SU-DHL-6 (cell line): ENCODE measurements at regions not wholly inside any gene's neighbourhood (a gene's known extent, or its start where the extent isn't known, plus 50 kb on each side); places are given as distances from the start of the nearest gene placed in this dataset.

Experiments
- CTCF ChIP-seq: fragments of 200-600 bp; sonication (generic); IDR thresholded peaks from one replicate; pipeline ENCODE4 v1.5.1; 2017; ENCODE audit warnings: antibody characterized with exemption, mild to moderate bottlenecking, low read length, moderate library complexity; ENCODE audit not compliant: insufficient read depth, poor library complexity, severe bottlenecking
- EZH2phosphoT487 ChIP-seq: fragments of 200-600 bp; sonication (generic), shearing (Covaris generic); conservative IDR thresholded peaks from 2 replicates; pipeline ENCODE4 v1.6.1; 2018; ENCODE audit warnings: mild to moderate bottlenecking, antibody characterized with exemption, low read length, moderate library complexity, mixed read lengths

- no peak for TF ChIP-seq CTCF
- TF ChIP-seq EZH2phosphoT487 = no peak
These were observed 356.1 kb downstream of the TUSC1 start for GRCh38 chr9:25322142-25322541.
